Hepatocyte (in vitro differentiated cells): ENCODE measurements at regions not wholly inside any gene's neighbourhood (a gene's known extent, or its start where the extent isn't known, plus 50 kb on each side); places are given as distances from the start of the nearest gene placed in this dataset.

ENCODE experiments used
- DNase-seq: peaks from one replicate; pipeline ENCODE4 v3.0.0-alpha.2; 2016; ENCODE audit warnings: low spot score
- H2AFZ ChIP-seq: fragments of 200-600 bp; sonication (generic); 2 replicates; pipeline ENCODE4 v1.6.0; 2016; ENCODE audit warnings: antibody characterized with exemption, mild to moderate bottlenecking
- H3K27ac ChIP-seq: fragments of 200-600 bp; sonication (generic); 2 replicates; pipeline ENCODE4 v1.5.1; 2016; ENCODE audit warnings: mild to moderate bottlenecking
- H3K27me3 ChIP-seq: fragments of 200-600 bp; sonication (generic); 2 replicates; pipeline ENCODE4 v1.6.1; 2016
- H3K36me3 ChIP-seq: fragments of 200-600 bp; sonication (generic); replicated peaks from 2 replicates; pipeline ENCODE4 v1.5.1; 2016; ENCODE audit warnings: low read depth; ENCODE audit not compliant: insufficient read depth
- H3K4me1 ChIP-seq: fragments of 200-600 bp; sonication (generic); 2 replicates; pipeline ENCODE4 v1.5.1; 2016; ENCODE audit warnings: mild to moderate bottlenecking, moderate library complexity; ENCODE audit not compliant: insufficient read depth
- H3K4me2 ChIP-seq: fragments of 200-600 bp; sonication (generic); 2 replicates; pipeline ENCODE4 v1.6.0; 2016
- H3K4me3 ChIP-seq: fragments of 200-600 bp; sonication (generic); 2 replicates; pipeline ENCODE4 v1.5.1; 2016; ENCODE audit warnings: mild to moderate bottlenecking
- H3K79me2 ChIP-seq: fragments of 200-600 bp; sonication (generic); 2 replicates; pipeline ENCODE4 v1.6.0; 2017; ENCODE audit warnings: mild to moderate bottlenecking
- H3K9me2 ChIP-seq: fragments of 200-600 bp; sonication (generic); replicated peaks from 2 replicates; pipeline ENCODE4 v1.6.0; 2017; ENCODE audit warnings: mild to moderate bottlenecking; ENCODE audit not compliant: insufficient read depth
- H3K9me3 ChIP-seq: fragments of 200-600 bp; sonication (generic); 2 replicates; pipeline ENCODE4 v1.5.1; 2016; ENCODE audit warnings: low read depth, mild to moderate bottlenecking
- H4K20me1 ChIP-seq: fragments of 200-600 bp; sonication (generic); 2 replicates; pipeline ENCODE4 v1.6.0; 2016; ENCODE audit warnings: mild to moderate bottlenecking; ENCODE audit not compliant: insufficient read depth, poor library complexity, severe bottlenecking
- EZH2 ChIP-seq: fragments of 200-600 bp; sonication (generic); IDR thresholded peaks from 2 replicates; pipeline ENCODE4 v1.6.1; 2016; ENCODE audit warnings: antibody characterized with exemption, mild to moderate bottlenecking, borderline replicate concordance
- EZH2phosphoT487 ChIP-seq: fragments of 200-600 bp; sonication (generic); IDR thresholded peaks from one replicate; pipeline ENCODE4 v1.6.1; 2018; ENCODE audit warnings: antibody characterized with exemption, mild to moderate bottlenecking, low read depth, moderate library complexity; ENCODE audit not compliant: unreplicated experiment, severe bottlenecking
- WGBS: methylation state at CpG from one replicate; pipeline ENCODE4 v1.1.6; 2016; ENCODE audit warnings: low lambda C conversion rate; ENCODE audit errors: missing lambda C conversion rate; 5-methylcytosine and 5-hydroxymethylcytosine counted together
- TF ChIP-seq, protein P1 (sequence below): fragments of 200-600 bp; sonication (generic); IDR thresholded peaks from 2 replicates; pipeline ENCODE4 v1.5.1; 2016; ENCODE audit warnings: antibody characterized with exemption, mild to moderate bottlenecking; ENCODE audit not compliant: poor library complexity

DNA sequence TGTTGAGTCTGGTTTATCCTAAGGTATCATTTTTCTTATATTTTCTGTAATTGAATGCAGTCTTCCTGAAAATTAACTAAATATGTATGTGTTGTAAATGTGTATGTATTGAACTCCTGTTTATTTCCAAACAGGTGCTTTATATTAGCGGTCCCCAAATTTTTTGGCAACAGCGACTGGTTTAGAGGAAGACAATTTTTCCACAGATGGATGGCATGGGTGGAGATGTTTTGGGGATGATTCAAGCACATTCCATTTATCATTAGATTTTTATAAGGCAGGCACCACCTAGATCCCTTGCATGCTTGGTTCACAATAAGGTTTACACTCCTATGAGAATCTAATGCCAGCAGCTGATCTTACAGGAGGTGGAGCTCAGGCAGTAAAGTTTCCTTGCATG, 210.5 kb upstream of the ANO3 start:
- DNase-seq, result no peak

DNA sequence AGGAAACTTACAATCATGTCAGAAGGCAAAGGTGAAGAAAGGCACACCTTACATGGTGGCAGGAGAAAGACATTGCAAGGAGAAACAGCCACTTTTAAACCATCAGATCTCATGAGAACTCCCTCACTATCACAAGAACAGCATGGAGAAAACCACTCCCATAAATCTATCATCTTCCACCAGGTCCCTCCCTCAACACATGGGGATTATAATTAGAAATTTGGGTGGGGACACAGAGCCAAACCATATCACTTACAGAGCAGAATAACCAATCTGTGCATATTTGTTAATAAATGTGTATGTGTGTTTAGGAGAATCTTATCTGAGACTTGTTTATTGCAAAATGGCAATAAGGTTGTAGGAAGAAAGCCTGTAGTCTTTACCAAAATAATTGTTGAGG, 205.2 kb upstream of the ANO3 start:
- H2AFZ ChIP-seq, result no peak overlapping the region

More for the DNA sequence above, 210.5 kb upstream of the ANO3 start:
- H3K27ac ChIP-seq, result no peak overlapping the region
- H3K36me3 ChIP-seq, result no peaks in the 10 kb centered on the region
- H3K4me3 ChIP-seq, result no peak overlapping the region
- H3K9me3 ChIP-seq, result no peaks in the 10 kb centered on the region
- TF ChIP-seq EZH2 (no peak), EZH2phosphoT487 (no peak)
- TF ChIP-seq, protein P1, sequence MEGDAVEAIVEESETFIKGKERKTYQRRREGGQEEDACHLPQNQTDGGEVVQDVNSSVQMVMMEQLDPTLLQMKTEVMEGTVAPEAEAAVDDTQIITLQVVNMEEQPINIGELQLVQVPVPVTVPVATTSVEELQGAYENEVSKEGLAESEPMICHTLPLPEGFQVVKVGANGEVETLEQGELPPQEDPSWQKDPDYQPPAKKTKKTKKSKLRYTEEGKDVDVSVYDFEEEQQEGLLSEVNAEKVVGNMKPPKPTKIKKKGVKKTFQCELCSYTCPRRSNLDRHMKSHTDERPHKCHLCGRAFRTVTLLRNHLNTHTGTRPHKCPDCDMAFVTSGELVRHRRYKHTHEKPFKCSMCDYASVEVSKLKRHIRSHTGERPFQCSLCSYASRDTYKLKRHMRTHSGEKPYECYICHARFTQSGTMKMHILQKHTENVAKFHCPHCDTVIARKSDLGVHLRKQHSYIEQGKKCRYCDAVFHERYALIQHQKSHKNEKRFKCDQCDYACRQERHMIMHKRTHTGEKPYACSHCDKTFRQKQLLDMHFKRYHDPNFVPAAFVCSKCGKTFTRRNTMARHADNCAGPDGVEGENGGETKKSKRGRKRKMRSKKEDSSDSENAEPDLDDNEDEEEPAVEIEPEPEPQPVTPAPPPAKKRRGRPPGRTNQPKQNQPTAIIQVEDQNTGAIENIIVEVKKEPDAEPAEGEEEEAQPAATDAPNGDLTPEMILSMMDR, result no peak
- H3K4me1 ChIP-seq, result no peaks in the 10 kb centered on the region
- WGBS, result 83% methylated on average over 2 of the region's 2 CpGs
- no peak overlapping the region for H2AFZ ChIP-seq
- no peaks in the 10 kb centered on the region for H3K9me2 ChIP-seq
- no peaks in the 10 kb centered on the region for H4K20me1 ChIP-seq
- H3K4me2 ChIP-seq, result no peak overlapping the region
- H3K27me3 ChIP-seq, result no peaks in the 10 kb centered on the region
- H3K79me2 ChIP-seq, result no peaks in the 10 kb centered on the region

DNA sequence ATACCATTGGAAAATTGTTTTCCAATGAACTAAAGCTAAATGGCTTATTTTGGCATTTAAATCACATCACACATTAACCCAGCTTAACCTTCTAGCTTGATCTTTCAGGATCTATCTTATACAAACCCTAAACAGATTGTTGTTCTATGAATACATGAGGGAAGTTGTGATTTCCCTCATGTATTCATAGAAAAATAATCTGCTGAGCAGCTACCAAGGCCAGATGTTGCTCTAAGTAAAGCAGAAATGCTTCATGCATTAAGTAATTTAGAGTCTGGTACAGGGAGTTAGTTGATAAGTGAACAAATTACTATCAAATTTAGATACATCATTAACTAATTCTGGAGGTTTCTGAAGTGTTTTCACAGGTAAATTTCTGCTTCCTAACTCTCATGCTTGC, 204.6 kb upstream of the ANO3 start:
- Histone ChIP-seq H3K4me3 (no peak overlapping the region), H3K27ac (no peak overlapping the region)
- TF ChIP-seq, protein P1, result no peak
- TF ChIP-seq EZH2, result no peak
- TF ChIP-seq EZH2phosphoT487, result no peak

More for the DNA sequence above, 205.2 kb upstream of the ANO3 start:
- DNase-seq, result no peak
- TF ChIP-seq EZH2 (no peak), EZH2phosphoT487 (no peak)
- TF ChIP-seq, protein P1, result no peak
- Histone ChIP-seq H3K4me2 (no peak overlapping the region), H3K4me3 (no peak overlapping the region), H3K79me2 (no peaks in the 10 kb centered on the region), H3K36me3 (no peaks in the 10 kb centered on the region), H3K27ac (no peak overlapping the region), H4K20me1 (no peaks in the 10 kb centered on the region), H3K4me1 (no peaks in the 10 kb centered on the region), H3K27me3 (no peaks in the 10 kb centered on the region), H3K9me3 (no peaks in the 10 kb centered on the region), H3K9me2 (no peaks in the 10 kb centered on the region)

DNA sequence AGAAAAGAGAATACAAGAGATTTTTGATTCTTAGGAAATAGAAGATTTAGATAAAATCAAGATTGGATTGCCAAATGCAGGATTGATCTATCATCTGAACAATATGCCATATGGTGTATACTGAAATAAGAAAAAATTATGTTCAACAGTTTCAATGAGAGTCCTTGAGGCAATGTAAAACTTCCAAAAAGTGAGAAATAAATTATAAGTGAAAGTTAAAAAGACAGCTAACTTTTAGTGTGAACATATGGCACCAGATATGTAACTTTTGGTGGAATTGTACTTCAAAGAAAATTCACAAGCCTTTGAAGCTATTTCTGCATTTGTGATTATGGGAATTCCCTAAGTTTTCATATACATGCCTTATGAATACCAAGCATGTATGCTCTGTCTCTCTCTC, 200.5 kb upstream of the ANO3 start:
- TF ChIP-seq EZH2phosphoT487 (no peak), EZH2 (no peak)
- TF ChIP-seq, protein P1, result no peak
- no peak overlapping the region for H3K4me2 ChIP-seq
- no peaks in the 10 kb centered on the region for H3K79me2 ChIP-seq
- H3K4me3 ChIP-seq, result no peak overlapping the region
- no peaks in the 10 kb centered on the region for H3K36me3 ChIP-seq
- no peaks in the 10 kb centered on the region for H3K9me2 ChIP-seq
- no peaks in the 10 kb centered on the region for H3K27me3 ChIP-seq
- no peak overlapping the region for H3K27ac ChIP-seq
- no peak overlapping the region for H2AFZ ChIP-seq
- DNase-seq, result no peak
- H4K20me1 ChIP-seq, result no peaks in the 10 kb centered on the region
- no peaks in the 10 kb centered on the region for H3K9me3 ChIP-seq
- H3K4me1 ChIP-seq, result no peaks in the 10 kb centered on the region

More for the DNA sequence above, 204.6 kb upstream of the ANO3 start:
- H3K9me3 ChIP-seq, result no peaks in the 10 kb centered on the region
- no peak overlapping the region for H2AFZ ChIP-seq
- no peaks in the 10 kb centered on the region for H4K20me1 ChIP-seq
- no peaks in the 10 kb centered on the region for H3K27me3 ChIP-seq
- no peak overlapping the region for H3K4me2 ChIP-seq
- no peaks in the 10 kb centered on the region for H3K4me1 ChIP-seq
- no peaks in the 10 kb centered on the region for H3K79me2 ChIP-seq
- H3K36me3 ChIP-seq, result no peaks in the 10 kb centered on the region
- DNase-seq, result no peak
- no peaks in the 10 kb centered on the region for H3K9me2 ChIP-seq
